HEK293 (cell line): ENCODE measurements at regions not wholly inside any gene's neighbourhood (a gene's known extent, or its start where the extent isn't known, plus 50 kb on each side); places are given as distances from the start of the nearest gene placed in this dataset.

Experiments used
- CTCF ChIA-PET: fragments of 350-600 bp; formaldehyde crosslinking; extraction: SDS; loops from one replicate; lab custom pipeline; 2021; ENCODE audit warnings: antibody characterized with exemption; lab: Yijun Ruan, JAX
- POLR2A ChIA-PET: fragments of 300-600 bp; formaldehyde crosslinking; extraction: SDS; loops from one replicate; lab custom pipeline; 2020; ENCODE audit warnings: antibody characterized with exemption, inconsistent platforms; lab: Yijun Ruan, JAX
- H3K27ac ChIP-seq: fragments of 200-500 bp; sonication (Bioruptor generic); 2 replicates; pipeline ENCODE4 v1.5.1; 2014; ENCODE audit warnings: low read depth, low read length, control low read depth, inconsistent platforms; ENCODE audit errors: extremely low read depth
- H3K36me3 ChIP-seq, 2 experiments: fragments of 200-500 bp in 1 of 2; sonication (Bioruptor generic) in 1 of 2; 1 replicate in 1 of 2; 2 replicates in 1 of 2; pipeline ENCODE4 v1.5.1; 2014 to 2017; ENCODE audit warnings: inconsistent platforms in 2 of 2, low read length in 2 of 2; ENCODE audit not compliant: control insufficient read depth in 2 of 2, insufficient read depth in 1 of 2
- H3K4me1 ChIP-seq: fragments of 200-500 bp; sonication (Bioruptor generic); 2 replicates; pipeline ENCODE4 v1.5.1; 2014; ENCODE audit warnings: mild to moderate bottlenecking, low read length, inconsistent platforms; ENCODE audit not compliant: control insufficient read depth, insufficient read depth
- H3K4me3 ChIP-seq: 2 replicates; pipeline ENCODE4 v1.5.1; 2011; ENCODE audit warnings: low read depth, mild to moderate bottlenecking, control low read depth, low read length, moderate library complexity
- H3K9me3 ChIP-seq: fragments of 200-500 bp; sonication (Bioruptor generic); 2 replicates; pipeline ENCODE4 v1.5.1; 2014; ENCODE audit warnings: low read depth, low read length, inconsistent platforms; ENCODE audit not compliant: control insufficient read depth, insufficient read depth
- GFI1B ChIP-seq: fragments of 450-650 bp; formaldehyde crosslinking; IDR thresholded peaks from 2 replicates; pipeline ENCODE4 v1.5.1; 2016; ENCODE audit warnings: missing biosample characterization, missing genetic modification characterization
- MEIS1 ChIP-seq: sonication (generic); formaldehyde crosslinking; IDR thresholded peaks from 2 replicates; pipeline ENCODE4 v1.8.1; 2022; ENCODE audit warnings: missing genetic modification reagents, mild to moderate bottlenecking, borderline replicate concordance
- SP2 ChIP-seq: fragments of 450-650 bp; formaldehyde crosslinking; IDR thresholded peaks from 2 replicates; pipeline ENCODE4 v1.5.1; 2016; ENCODE audit warnings: missing biosample characterization, missing genetic modification characterization
- SP7 ChIP-seq: fragments of 450-650 bp; formaldehyde crosslinking; IDR thresholded peaks from 2 replicates; pipeline ENCODE4 v1.5.1; 2016; ENCODE audit warnings: missing biosample characterization, missing genetic modification characterization
- ZBTB1 ChIP-seq: fragments of 450-650 bp; formaldehyde crosslinking; IDR thresholded peaks from 2 replicates; pipeline ENCODE4 v1.5.1; 2016; ENCODE audit warnings: missing biosample characterization, missing genetic modification characterization
- ZBTB7A ChIP-seq: fragments of 450-650 bp; formaldehyde crosslinking; IDR thresholded peaks from 2 replicates; pipeline ENCODE4 v1.5.1; 2016; ENCODE audit warnings: low read depth, missing biosample characterization, missing genetic modification characterization
- ZFHX2 ChIP-seq: fragments of 450-650 bp; formaldehyde crosslinking; conservative IDR thresholded peaks from 2 replicates; pipeline ENCODE4 v1.5.1; 2016; ENCODE audit warnings: missing biosample characterization, missing genetic modification characterization
- ZNF140 ChIP-seq: fragments of 450-650 bp; formaldehyde crosslinking; IDR thresholded peaks from 2 replicates; pipeline ENCODE4 v1.5.1; 2016; ENCODE audit warnings: missing biosample characterization, missing genetic modification characterization
- ZNF311 ChIP-seq: fragments of 450-650 bp; formaldehyde crosslinking; IDR thresholded peaks from 2 replicates; pipeline ENCODE4 v1.5.1; 2017; ENCODE audit warnings: missing biosample characterization, missing genetic modification characterization, borderline replicate concordance
- ZNF335 ChIP-seq: fragments of 450-650 bp; formaldehyde crosslinking; conservative IDR thresholded peaks from 2 replicates; pipeline ENCODE4 v1.5.1; 2016; ENCODE audit warnings: missing biosample characterization, missing genetic modification characterization
- ZNF341 ChIP-seq: fragments of 450-650 bp; formaldehyde crosslinking; IDR thresholded peaks from 2 replicates; pipeline ENCODE4; 2016; ENCODE audit warnings: low read depth, missing biosample characterization, missing genetic modification characterization
- ZNF366 ChIP-seq: fragments of 450-650 bp; formaldehyde crosslinking; conservative IDR thresholded peaks from 2 replicates; pipeline ENCODE4 v1.5.1; 2016; ENCODE audit warnings: missing biosample characterization, missing genetic modification characterization
- ZNF423 ChIP-seq: fragments of 450-650 bp; formaldehyde crosslinking; IDR thresholded peaks from 2 replicates; pipeline ENCODE4 v1.5.1; 2016; ENCODE audit warnings: missing biosample characterization, missing genetic modification characterization
- ZNF433 ChIP-seq: fragments of 450-650 bp; formaldehyde crosslinking; IDR thresholded peaks from 2 replicates; pipeline ENCODE4 v1.5.1; 2016; ENCODE audit warnings: missing biosample characterization, missing genetic modification characterization, low read depth
- ZNF610 ChIP-seq: fragments of 450-650 bp; formaldehyde crosslinking; IDR thresholded peaks from 2 replicates; pipeline ENCODE4 v1.5.1; 2016; ENCODE audit warnings: missing biosample characterization, missing genetic modification characterization, borderline replicate concordance
- ZNF624 ChIP-seq: fragments of 450-650 bp; formaldehyde crosslinking; IDR thresholded peaks from 2 replicates; pipeline ENCODE4 v1.5.1; 2017; ENCODE audit warnings: missing biosample characterization, missing genetic modification characterization
- ZNF701 ChIP-seq: fragments of 450-650 bp; formaldehyde crosslinking; IDR thresholded peaks from 2 replicates; pipeline ENCODE4 v1.5.1; 2016; ENCODE audit warnings: missing biosample characterization, missing genetic modification characterization
- TF ChIP-seq, protein P1 (sequence below): fragments of 450-650 bp; formaldehyde crosslinking; IDR thresholded peaks from 2 replicates; pipeline ENCODE4 v1.5.1; 2016; ENCODE audit warnings: missing biosample characterization, missing genetic modification characterization, borderline replicate concordance
- TF ChIP-seq, protein P2 (sequence below): fragments of 450-650 bp; formaldehyde crosslinking; optimal IDR thresholded peaks from 2 replicates; pipeline ENCODE3; 2016; ENCODE audit warnings: missing biosample characterization, mild to moderate bottlenecking, missing genetic modification characterization
- TF ChIP-seq, protein P3 (sequence below): fragments of 450-650 bp; formaldehyde crosslinking; IDR thresholded peaks from 2 replicates; pipeline ENCODE4 v1.5.1; 2017; ENCODE audit warnings: missing biosample characterization, mild to moderate bottlenecking, missing genetic modification characterization, moderate library complexity

DNA sequence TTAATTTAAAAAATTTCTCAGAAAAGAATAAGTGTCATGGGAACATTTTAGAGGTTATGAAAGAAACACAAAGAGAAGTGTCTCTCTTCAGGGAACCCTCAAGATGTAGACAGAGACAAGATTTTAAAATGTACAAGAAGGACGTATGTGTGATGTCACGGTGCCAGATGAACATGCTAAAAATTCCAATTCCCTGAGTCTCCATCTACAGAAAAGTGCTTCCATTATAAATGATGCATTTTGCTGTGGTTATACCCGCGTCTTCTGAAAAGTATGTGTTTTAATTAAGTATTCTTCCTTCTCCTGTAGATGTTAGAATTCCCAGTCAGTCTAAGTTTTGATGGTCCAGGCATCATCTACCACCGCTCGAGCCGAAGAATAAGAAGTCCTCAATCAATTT lies 489.1 kb downstream of the PREX1 start:
- Histone ChIP-seq H3K4me3 (no peak overlapping the region), H3K9me3 (no peaks in the 10 kb centered on the region), H3K4me1 (no peaks in the 10 kb centered on the region), H3K27ac (no peak overlapping the region), H3K36me3 (no peaks in the 10 kb centered on the region)
- ChIA-PET CTCF (interaction anchor here (0.7 to 2.8 kb wide), 4 partner anchors 12 to 553 kb away, joined by 3 to 13 read pairs (median 6); no protein-coding TSS in a partner anchor), POLR2A (no interaction called here)
- TF ChIP-seq ZNF701 (tag by site-specific recombination) (no peak), ZNF366 (no peak), ZNF610 (no peak), ZNF433 (tag by site-specific recombination) (no peak), SP2 (tag by site-specific recombination) (no peak), ZNF341 (tag by site-specific recombination) (no peak), ZFHX2 (tag by site-specific recombination) (no peak), ZBTB1 (tag by site-specific recombination) (no peak), ZNF140 (tag by site-specific recombination) (no peak)
- TF ChIP-seq, protein P1, sequence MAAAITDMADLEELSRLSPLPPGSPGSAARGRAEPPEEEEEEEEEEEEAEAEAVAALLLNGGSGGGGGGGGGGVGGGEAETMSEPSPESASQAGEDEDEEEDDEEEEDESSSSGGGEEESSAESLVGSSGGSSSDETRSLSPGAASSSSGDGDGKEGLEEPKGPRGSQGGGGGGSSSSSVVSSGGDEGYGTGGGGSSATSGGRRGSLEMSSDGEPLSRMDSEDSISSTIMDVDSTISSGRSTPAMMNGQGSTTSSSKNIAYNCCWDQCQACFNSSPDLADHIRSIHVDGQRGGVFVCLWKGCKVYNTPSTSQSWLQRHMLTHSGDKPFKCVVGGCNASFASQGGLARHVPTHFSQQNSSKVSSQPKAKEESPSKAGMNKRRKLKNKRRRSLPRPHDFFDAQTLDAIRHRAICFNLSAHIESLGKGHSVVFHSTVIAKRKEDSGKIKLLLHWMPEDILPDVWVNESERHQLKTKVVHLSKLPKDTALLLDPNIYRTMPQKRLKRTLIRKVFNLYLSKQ (tag by site-specific recombination): no peak
- TF ChIP-seq, protein P2, sequence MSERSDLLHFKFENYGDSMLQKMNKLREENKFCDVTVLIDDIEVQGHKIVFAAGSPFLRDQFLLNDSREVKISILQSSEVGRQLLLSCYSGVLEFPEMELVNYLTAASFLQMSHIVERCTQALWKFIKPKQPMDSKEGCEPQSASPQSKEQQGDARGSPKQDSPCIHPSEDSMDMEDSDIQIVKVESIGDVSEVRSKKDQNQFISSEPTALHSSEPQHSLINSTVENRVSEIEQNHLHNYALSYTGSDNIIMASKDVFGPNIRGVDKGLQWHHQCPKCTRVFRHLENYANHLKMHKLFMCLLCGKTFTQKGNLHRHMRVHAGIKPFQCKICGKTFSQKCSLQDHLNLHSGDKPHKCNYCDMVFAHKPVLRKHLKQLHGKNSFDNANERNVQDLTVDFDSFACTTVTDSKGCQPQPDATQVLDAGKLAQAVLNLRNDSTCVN (tag by site-specific recombination): no peak

DNA sequence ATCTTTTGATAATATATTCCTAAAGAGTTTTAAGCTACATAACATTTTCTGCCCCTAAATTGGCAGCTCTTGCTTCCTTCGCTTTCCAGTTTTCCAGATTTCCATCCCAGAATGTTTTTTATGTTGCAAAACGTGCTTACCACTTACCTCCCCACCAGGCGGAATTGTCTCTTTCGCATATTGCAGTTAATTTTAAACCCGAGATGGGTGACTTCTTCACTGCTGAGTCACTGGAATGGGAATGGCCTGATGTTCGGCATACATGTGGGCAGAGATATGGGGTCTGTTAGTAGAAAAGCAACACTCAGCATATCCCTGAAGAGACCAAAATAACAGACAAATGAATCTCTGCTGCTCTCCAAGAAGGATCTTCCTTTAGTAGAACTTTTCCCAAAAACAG lies 491.2 kb downstream of the PREX1 start:
- no peak overlapping the region for H3K27ac ChIP-seq
- ChIA-PET POLR2A (no interaction called here), CTCF (no interaction called here)
- no peaks in the 10 kb centered on the region for H3K36me3 ChIP-seq
- TF ChIP-seq ZBTB7A (tag by site-specific recombination): no peak
- TF ChIP-seq MEIS1 (CRISPR knock-in tag): no peak
- no peak for TF ChIP-seq GFI1B
- no peak for TF ChIP-seq ZNF335 (tag by site-specific recombination)
- TF ChIP-seq ZNF423 (tag by site-specific recombination): no peak
- TF ChIP-seq ZNF624: no peak
- no peak for TF ChIP-seq SP7 (tag by site-specific recombination)
- H3K9me3 ChIP-seq: no peaks in the 10 kb centered on the region
- no peak overlapping the region for H3K4me3 ChIP-seq
- H3K4me1 ChIP-seq: peaks cover 8% of the 10 kb centered on the region

DNA sequence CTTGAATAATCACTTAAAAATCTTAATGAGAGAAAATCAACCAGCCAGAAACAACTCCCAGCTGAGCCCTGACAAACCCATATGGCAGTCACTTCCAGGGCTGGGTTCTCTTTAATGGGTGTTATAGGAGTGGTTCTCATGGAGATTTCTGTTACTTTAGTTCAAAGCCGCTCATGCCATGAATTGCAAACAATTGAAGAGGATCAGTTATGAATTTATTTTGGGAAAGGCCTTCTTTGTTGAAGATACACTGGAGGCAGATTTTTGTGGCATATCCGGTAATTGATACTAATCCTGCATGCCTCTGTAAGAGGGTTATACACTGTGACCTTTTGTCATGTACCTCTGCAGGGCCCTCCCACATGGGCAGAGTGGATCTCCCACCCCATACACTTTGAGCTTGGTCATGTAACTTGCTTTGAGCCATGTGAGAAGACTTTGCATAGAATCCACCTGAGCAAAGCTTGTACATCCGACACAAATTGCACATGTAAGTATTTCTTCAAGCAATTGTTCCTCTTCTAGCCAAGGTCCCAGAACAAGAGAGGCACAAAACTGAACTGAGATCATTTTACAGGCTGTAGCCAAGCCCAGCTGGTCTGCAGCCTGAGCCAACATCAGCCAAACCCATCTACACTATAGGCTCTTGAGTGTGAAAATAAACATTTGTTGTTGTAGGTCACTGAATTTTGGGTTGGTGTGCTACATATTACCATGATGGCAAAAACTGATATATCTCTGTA lies 492.3 kb downstream of the PREX1 start:
- Histone ChIP-seq H3K4me1 (peaks cover 8% of the 10 kb centered on the region), H3K36me3 (no peaks in the 10 kb centered on the region), H3K27ac (no peak overlapping the region), H3K9me3 (no peaks in the 10 kb centered on the region), H3K4me3 (no peak overlapping the region)
- POLR2A ChIA-PET: no interaction called here
- CTCF ChIA-PET: no interaction called here
- TF ChIP-seq, protein P3, sequence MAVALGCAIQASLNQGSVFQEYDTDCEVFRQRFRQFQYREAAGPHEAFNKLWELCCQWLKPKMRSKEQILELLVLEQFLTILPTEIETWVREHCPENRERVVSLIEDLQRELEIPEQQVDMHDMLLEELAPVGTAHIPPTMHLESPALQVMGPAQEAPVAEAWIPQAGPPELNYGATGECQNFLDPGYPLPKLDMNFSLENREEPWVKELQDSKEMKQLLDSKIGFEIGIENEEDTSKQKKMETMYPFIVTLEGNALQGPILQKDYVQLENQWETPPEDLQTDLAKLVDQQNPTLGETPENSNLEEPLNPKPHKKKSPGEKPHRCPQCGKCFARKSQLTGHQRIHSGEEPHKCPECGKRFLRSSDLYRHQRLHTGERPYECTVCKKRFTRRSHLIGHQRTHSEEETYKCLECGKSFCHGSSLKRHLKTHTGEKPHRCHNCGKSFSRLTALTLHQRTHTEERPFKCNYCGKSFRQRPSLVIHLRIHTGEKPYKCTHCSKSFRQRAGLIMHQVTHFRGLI (tag by site-specific recombination): peak; percentile 37; the same call in 1 of the 2 replicates
- no peak for TF ChIP-seq ZNF311 (tag by site-specific recombination)
- TF ChIP-seq, all 188 proteins: peak for 1
